OCI-LY7 (cell line): ENCODE measurements at regions not wholly inside any gene's neighbourhood (a gene's known extent, or its start where the extent isn't known, plus 50 kb on each side); places are given as distances from the start of the nearest gene placed in this dataset.

ENCODE experiments used
- BruUV-seq: library from RNA; stranded (reverse); fragments of 400-500 nt; replicated peaks from 2 replicates; lab custom pipeline; 2021; lab: Mats Ljungman, UMichigan
- CTCF ChIA-PET: fragments of 300-600 bp; sonication (Branson Sonifier 250); formaldehyde crosslinking; loops from one replicate; lab custom pipeline; 2022; ENCODE audit warnings: antibody characterized with exemption; ENCODE audit not compliant: unreplicated experiment; lab: Charles Lee
- POLR2A ChIA-PET: fragments of 300-600 bp; sonication (Branson Sonifier 250); formaldehyde crosslinking; loops from one replicate; lab custom pipeline; 2022; ENCODE audit warnings: antibody characterized with exemption; lab: Charles Lee
- DNase-seq: peaks from one replicate; pipeline ENCODE4 v3.0.0-alpha.2; 2015; ENCODE audit warnings: low spot score
- H2AFZ ChIP-seq: fragments of 200-600 bp; sonication (generic), shearing (Covaris generic); 2 replicates; pipeline ENCODE4 v1.6.1; 2014; ENCODE audit warnings: mild to moderate bottlenecking, antibody characterized with exemption, low read length, moderate library complexity
- H3K27ac ChIP-seq: fragments of 200-600 bp; sonication (generic); 2 replicates; pipeline ENCODE4 v1.5.1; 2014; ENCODE audit warnings: mixed run types, low read depth, mild to moderate bottlenecking, moderate library complexity, low read length, inconsistent platforms; ENCODE audit not compliant: poor library complexity, severe bottlenecking
- H3K36me3 ChIP-seq: fragments of 200-600 bp; sonication (generic); 2 replicates; pipeline ENCODE4 v1.6.1; 2014; ENCODE audit warnings: mild to moderate bottlenecking, antibody characterized with exemption, low read length, moderate library complexity, mixed read lengths; ENCODE audit not compliant: insufficient read depth
- H3K4me1 ChIP-seq: fragments of 200-600 bp; sonication (generic); 2 replicates; pipeline ENCODE4 v1.5.1; 2014; ENCODE audit warnings: mild to moderate bottlenecking, low read length; ENCODE audit not compliant: insufficient read depth, poor library complexity, severe bottlenecking
- H3K4me2 ChIP-seq: fragments of 200-600 bp; sonication (generic); 2 replicates; pipeline ENCODE4 v1.6.1; 2014; ENCODE audit warnings: mild to moderate bottlenecking, low read length
- H3K4me3 ChIP-seq: fragments of 200-600 bp; sonication (generic); 2 replicates; pipeline ENCODE4 v1.5.1; 2014; ENCODE audit warnings: mild to moderate bottlenecking, low read depth, low read length; ENCODE audit not compliant: poor library complexity, severe bottlenecking
- H3K79me2 ChIP-seq: fragments of 200-600 bp; sonication (generic); 2 replicates; pipeline ENCODE4 v1.6.1; 2016; ENCODE audit warnings: low read depth, mild to moderate bottlenecking, low read length, moderate library complexity, mixed read lengths; ENCODE audit not compliant: insufficient read depth
- H3K9me2 ChIP-seq: fragments of 200-600 bp; sonication (generic); 2 replicates; pipeline ENCODE4 v1.6.1; 2016; ENCODE audit warnings: mild to moderate bottlenecking, low read length, mixed read lengths; ENCODE audit not compliant: insufficient read depth
- H3K9me3 ChIP-seq: fragments of 200-600 bp; sonication (generic); 2 replicates; pipeline ENCODE4 v1.6.1; 2014; ENCODE audit warnings: mild to moderate bottlenecking, mixed run types, low read length, mixed read lengths
- H4K20me1 ChIP-seq: fragments of 200-600 bp; sonication (generic); 2 replicates; pipeline ENCODE4 v1.6.1; 2014; ENCODE audit warnings: mild to moderate bottlenecking, antibody characterized with exemption, low read length, moderate library complexity, mixed read lengths; ENCODE audit not compliant: insufficient read depth
- EZH2phosphoT487 ChIP-seq: fragments of 200-600 bp; sonication (generic); IDR thresholded peaks from 2 replicates; pipeline ENCODE4 v1.6.1; 2018; ENCODE audit warnings: low read depth, borderline replicate concordance, mild to moderate bottlenecking, mixed run types, antibody characterized with exemption, low read length, moderate library complexity, mixed read lengths
- intact Hi-C: fragments of 100-400 bp; cut with micrococcal nuclease; formaldehyde crosslinking; loops from one replicate; pipeline ENCODE4 v1.10.0; 2022; ENCODE audit not compliant: unreplicated experiment
- TF ChIP-seq, protein P1 (sequence below): fragments of 200-600 bp; sonication (generic); conservative IDR thresholded peaks from 2 replicates; pipeline ENCODE4 v1.5.1; 2014; ENCODE audit warnings: mild to moderate bottlenecking, antibody characterized with exemption, low read length, moderate library complexity, mixed read lengths

DNA sequence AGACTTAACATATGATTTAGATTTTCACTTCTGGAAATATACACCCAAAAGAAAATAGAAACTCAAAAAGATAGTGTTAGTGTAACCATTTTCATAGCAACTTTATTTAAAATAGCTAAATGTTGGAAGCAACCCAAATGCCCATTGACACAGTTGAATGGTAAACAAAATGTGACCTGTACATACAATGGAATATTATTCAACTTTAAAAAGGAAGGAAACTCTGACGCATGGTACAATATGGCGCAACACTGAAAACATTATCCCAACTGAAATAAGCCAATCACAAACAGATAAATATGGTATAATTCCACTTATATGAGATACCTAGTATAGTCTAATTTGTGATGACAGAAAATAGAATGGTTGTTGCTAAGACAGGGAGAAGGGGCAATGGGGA lies 1456.1 kb upstream of the MIR17HG start:
- TF ChIP-seq EZH2phosphoT487, result no peak
- TF ChIP-seq, protein P1, sequence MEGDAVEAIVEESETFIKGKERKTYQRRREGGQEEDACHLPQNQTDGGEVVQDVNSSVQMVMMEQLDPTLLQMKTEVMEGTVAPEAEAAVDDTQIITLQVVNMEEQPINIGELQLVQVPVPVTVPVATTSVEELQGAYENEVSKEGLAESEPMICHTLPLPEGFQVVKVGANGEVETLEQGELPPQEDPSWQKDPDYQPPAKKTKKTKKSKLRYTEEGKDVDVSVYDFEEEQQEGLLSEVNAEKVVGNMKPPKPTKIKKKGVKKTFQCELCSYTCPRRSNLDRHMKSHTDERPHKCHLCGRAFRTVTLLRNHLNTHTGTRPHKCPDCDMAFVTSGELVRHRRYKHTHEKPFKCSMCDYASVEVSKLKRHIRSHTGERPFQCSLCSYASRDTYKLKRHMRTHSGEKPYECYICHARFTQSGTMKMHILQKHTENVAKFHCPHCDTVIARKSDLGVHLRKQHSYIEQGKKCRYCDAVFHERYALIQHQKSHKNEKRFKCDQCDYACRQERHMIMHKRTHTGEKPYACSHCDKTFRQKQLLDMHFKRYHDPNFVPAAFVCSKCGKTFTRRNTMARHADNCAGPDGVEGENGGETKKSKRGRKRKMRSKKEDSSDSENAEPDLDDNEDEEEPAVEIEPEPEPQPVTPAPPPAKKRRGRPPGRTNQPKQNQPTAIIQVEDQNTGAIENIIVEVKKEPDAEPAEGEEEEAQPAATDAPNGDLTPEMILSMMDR, result no peak
- no peaks in the 10 kb centered on the region for H3K9me2 ChIP-seq
- ChIA-PET POLR2A (interaction anchor here (0.6 to 3.7 kb wide), 8 partner anchors 8 to 1651 kb away, joined by 3 to 17 read pairs (median 6); no protein-coding TSS in a partner anchor), CTCF (no interaction called here)
- no peaks in the 10 kb centered on the region for H3K79me2 ChIP-seq
- H3K4me3 ChIP-seq, result no peak overlapping the region
- H3K36me3 ChIP-seq, result no peaks in the 10 kb centered on the region
- no peak overlapping the region for H3K27ac ChIP-seq
- 0 out of 2 replicates have a peak, but pooled peaks cover 5% of the 10 kb centered on the region for H3K9me3 ChIP-seq
- no peaks in the 10 kb centered on the region for H3K4me1 ChIP-seq
- no peak overlapping the region for H2AFZ ChIP-seq
- H4K20me1 ChIP-seq, result no peaks in the 10 kb centered on the region
- H3K4me2 ChIP-seq, result no peak overlapping the region
- no TSS peak for BruUV-seq
- intact Hi-C loops, result no loop called here
- DNase-seq, result no peak

GRCh38 chr13:89897681-89898080 lies 1449.8 kb upstream of the MIR17HG start:
- no peaks in the 10 kb centered on the region for H3K79me2 ChIP-seq
- no peaks in the 10 kb centered on the region for H3K36me3 ChIP-seq
- no peaks in the 10 kb centered on the region for H3K4me1 ChIP-seq
- no peaks in the 10 kb centered on the region for H4K20me1 ChIP-seq
- BruUV-seq, result no TSS peak
- no peak overlapping the region for H3K4me2 ChIP-seq
- 0 out of 2 replicates have a peak, but pooled peaks cover 2% of the 10 kb centered on the region for H3K9me3 ChIP-seq
- DNase-seq, result no peak
- TF ChIP-seq, protein P1, result no peak
- TF ChIP-seq EZH2phosphoT487, result no peak
- H3K27ac ChIP-seq, result no peak overlapping the region
- no peak overlapping the region for H3K4me3 ChIP-seq
- POLR2A ChIA-PET, result interaction anchor here (0.5 to 1.0 kb wide), 4 partner anchors 20 to 1090 kb away, joined by 3 read pairs; no protein-coding TSS in a partner anchor
- H3K9me2 ChIP-seq, result no peaks in the 10 kb centered on the region
- H2AFZ ChIP-seq, result no peak overlapping the region
- CTCF ChIA-PET, result no interaction called here
- intact Hi-C loops, result no loop called here

- no peaks in the 10 kb centered on the region for H3K9me2 ChIP-seq
- H3K36me3 ChIP-seq, result no peaks in the 10 kb centered on the region
- no TSS peak for BruUV-seq
- ChIA-PET POLR2A (interaction anchor here (0.6 to 1.6 kb wide), 7 partner anchors 9 to 559 kb away, joined by 3 to 8 read pairs (median 3); no protein-coding TSS in a partner anchor), CTCF (no interaction called here)
- H4K20me1 ChIP-seq, result no peaks in the 10 kb centered on the region
- TF ChIP-seq, protein P1, result no peak
- no peak for TF ChIP-seq EZH2phosphoT487
- no peak for DNase-seq
- no peak overlapping the region for H3K27ac ChIP-seq
- no peak overlapping the region for H2AFZ ChIP-seq
- 0 out of 2 replicates have a peak, but pooled peaks cover 8% of the 10 kb centered on the region for H3K9me3 ChIP-seq
- H3K79me2 ChIP-seq, result no peaks in the 10 kb centered on the region
- no peak overlapping the region for H3K4me3 ChIP-seq
- no peaks in the 10 kb centered on the region for H3K4me1 ChIP-seq
- H3K4me2 ChIP-seq, result no peak overlapping the region
- intact Hi-C loops, result no loop called here
Observed at GRCh38 chr13:89899302-89900103, 1448.0 kb upstream of the MIR17HG start.
